H1 (cell line): ENCODE measurements at regions not wholly inside any gene's neighbourhood (a gene's known extent, or its start where the extent isn't known, plus 50 kb on each side); places are given as distances from the start of the nearest gene placed in this dataset.

Source experiments
- CBX5 ChIP-seq: fragments of 300-800, 300-1000 bp; sonication (generic); IDR thresholded peaks from 2 replicates; pipeline ENCODE4 v1.7.1; 2016; ENCODE audit warnings: antibody characterized with exemption, low read length, low read depth
- CHD7 ChIP-seq: fragments of 300-600 bp; sonication (generic); IDR thresholded peaks from 2 replicates; pipeline ENCODE4 v1.7.1; 2012; ENCODE audit warnings: low read length, moderate library complexity, mild to moderate bottlenecking, inconsistent platforms; ENCODE audit not compliant: insufficient replicate concordance
- CREB1 ChIP-seq: IDR thresholded peaks from 2 replicates; pipeline ENCODE4 v1.6.1; 2012; ENCODE audit warnings: inconsistent platforms
- EZH2 ChIP-seq: fragments of 200-600 bp; sonication (generic); IDR thresholded peaks from 2 replicates; pipeline ENCODE4 v1.7.1; 2012; ENCODE audit warnings: low read depth, mild to moderate bottlenecking, moderate library complexity, low read length, inconsistent platforms; ENCODE audit not compliant: severe bottlenecking
- KDM5A ChIP-seq: fragments of 200-600 bp; IDR thresholded peaks from 2 replicates; pipeline ENCODE4 v1.7.1; 2012; ENCODE audit warnings: mild to moderate bottlenecking, low read length, inconsistent platforms, mixed read lengths
- POLR2A ChIP-seq, 2 experiments: IDR thresholded peaks; 1 replicate in 1 of 2; 2 replicates in 1 of 2; pipeline ENCODE4 v1.6.1; 2011; ENCODE audit warnings: low read depth in 2 of 2, low read length in 2 of 2, mild to moderate bottlenecking in 2 of 2; ENCODE audit errors: control extremely low read depth in 1 of 2
- RAD21 ChIP-seq, 2 experiments: IDR thresholded peaks in 1 of 2; conservative IDR thresholded peaks in 1 of 2; 2 replicates each; pipeline ENCODE4 v1.6.1; 2011; ENCODE audit warnings: low read depth in 2 of 2, low read length in 2 of 2, improper control_type of control experiment in 1 of 2, inconsistent platforms in 1 of 2, mild to moderate bottlenecking in 1 of 2, moderate library complexity in 1 of 2
- RFX5 ChIP-seq: IDR thresholded peaks from 2 replicates; pipeline ENCODE4 v1.6.1; 2011; ENCODE audit warnings: low read depth, low read length, improper control_type of control experiment, borderline replicate concordance
- RXRA ChIP-seq: IDR thresholded peaks from 2 replicates; pipeline ENCODE4 v1.6.1; 2011; ENCODE audit warnings: low read depth, mild to moderate bottlenecking, low read length, moderate library complexity; ENCODE audit not compliant: insufficient read depth
- SAP30 ChIP-seq: fragments of 300-600 bp; sonication (generic); IDR thresholded peaks from 2 replicates; pipeline ENCODE4 v1.7.1; 2012; ENCODE audit warnings: low read length, moderate library complexity, mild to moderate bottlenecking, inconsistent platforms; ENCODE audit not compliant: insufficient read depth, insufficient replicate concordance
- SP2 ChIP-seq: IDR thresholded peaks from 2 replicates; pipeline ENCODE4 v1.6.1; 2012; ENCODE audit warnings: mild to moderate bottlenecking, low read length, inconsistent platforms
- SUZ12 ChIP-seq: fragments of 200-600 bp; sonication (generic); IDR thresholded peaks from 2 replicates; pipeline ENCODE4 v1.6.1; 2012; ENCODE audit warnings: mild to moderate bottlenecking, inconsistent platforms, low read length, moderate library complexity, mixed read lengths
- TCF12 ChIP-seq: IDR thresholded peaks from 2 replicates; pipeline ENCODE4 v1.6.1; 2011; ENCODE audit warnings: low read depth, mild to moderate bottlenecking, low read length

- TF ChIP-seq CHD7 = no peak
- TF ChIP-seq CBX5 = no peak
- TF ChIP-seq EZH2 = no peak
- TF ChIP-seq KDM5A = no peak
- TF ChIP-seq RAD21 (IDR thresholded peaks at IDR 0.05 in 1 of 2, conservative IDR thresholded peaks at IDR 0.05 in 1 of 2; ENCODE audit: low read depth in 2 of 2, low read length in 2 of 2) = no peak
- TF ChIP-seq TCF12 = no peak
- no peak for TF ChIP-seq SAP30
- no peak for TF ChIP-seq SP2
- no peak for TF ChIP-seq CREB1
- TF ChIP-seq SUZ12 = no peak
- no peak for TF ChIP-seq RFX5
- no peak for TF ChIP-seq POLR2A (IDR thresholded peaks at IDR 0.05; ENCODE audit: control extremely low read depth in 1 of 2, low read depth in 2 of 2, low read length in 2 of 2)
- no peak for TF ChIP-seq RXRA
Measured at GRCh38 chr16:13427943-13428342, 492.0 kb upstream of the ERCC4 start (continued).
